H1 (cell line): ENCODE measurements at regions not wholly inside any gene's neighbourhood (a gene's known extent, or its start where the extent isn't known, plus 50 kb on each side); places are given as distances from the start of the nearest gene placed in this dataset.

Experiments used
- CBX5 ChIP-seq: fragments of 300-800, 300-1000 bp; sonication (generic); IDR thresholded peaks from 2 replicates; pipeline ENCODE4 v1.7.1; 2016; ENCODE audit warnings: antibody characterized with exemption, low read length, low read depth
- HDAC6 ChIP-seq: IDR thresholded peaks from one replicate; pipeline ENCODE4 v1.7.1; 2012; ENCODE audit warnings: low read depth, mild to moderate bottlenecking, inconsistent platforms, low read length, moderate library complexity
- JUN ChIP-seq: IDR thresholded peaks from 2 replicates; pipeline ENCODE4 v1.6.1; 2011; ENCODE audit warnings: low read depth, mild to moderate bottlenecking, improper control_type of control experiment, low read length
- RXRA ChIP-seq: IDR thresholded peaks from 2 replicates; pipeline ENCODE4 v1.6.1; 2011; ENCODE audit warnings: low read depth, mild to moderate bottlenecking, low read length, moderate library complexity; ENCODE audit not compliant: insufficient read depth
- TCF12 ChIP-seq: IDR thresholded peaks from 2 replicates; pipeline ENCODE4 v1.6.1; 2011; ENCODE audit warnings: low read depth, mild to moderate bottlenecking, low read length

- no peak for TF ChIP-seq RXRA
- TF ChIP-seq JUN = no peak
- no peak for TF ChIP-seq CBX5
- TF ChIP-seq HDAC6 = no peak
- no peak for TF ChIP-seq TCF12
These were observed 136.5 kb upstream of the PTCH1 start (continued) for GRCh38 chr9:95653246-95653645.
